HCT116 (cell line): ENCODE measurements at regions not wholly inside any gene's neighbourhood (a gene's known extent, or its start where the extent isn't known, plus 50 kb on each side); places are given as distances from the start of the nearest gene placed in this dataset.

Experiments
- ATAC-seq: fragments of 200-7000 bp; cut with Tn5 transposase; 2 replicates; pipeline ENCODE4 v1.9.1; 2020; ENCODE audit warnings: mild to moderate bottlenecking, moderate library complexity
- BruUV-seq: library from RNA; stranded (reverse); fragments of 400-500 nt; replicated peaks from 2 replicates; lab custom pipeline; 2021; lab: Mats Ljungman, UMichigan
- CTCF ChIA-PET: fragments of 300-600 bp; sonication (Branson Sonifier 250); formaldehyde crosslinking; loops from one replicate; lab custom pipeline; 2021; ENCODE audit warnings: antibody characterized with exemption; lab: Charles Lee
- POLR2A ChIA-PET: fragments of 300-600, 350-600 bp; sonication (Branson Sonifier 250); formaldehyde crosslinking; loops from one replicate; lab custom pipeline; 2021; ENCODE audit warnings: antibody characterized with exemption; lab: Charles Lee
- RAD21 ChIA-PET, 2 experiments: fragments of 300-600 bp; sonication (Branson Sonifier 250); formaldehyde crosslinking; loops; one replicate each; lab custom pipeline; 2023; ENCODE audit warnings: low total read pairs in 2 of 2; ENCODE audit not compliant: uncharacterized antibody in 2 of 2, unreplicated experiment in 2 of 2, low non-redundant PET in 1 of 2; lab: Charles Lee
- DNase-seq: peaks from one replicate; pipeline ENCODE4 v3.0.0-alpha.2; 2010; ENCODE audit warnings: low read depth, low spot score
- H2AFZ ChIP-seq: fragments of 200-600 bp; shearing (Covaris generic), sonication (generic); 2 replicates; pipeline ENCODE4 v1.6.1; 2017; ENCODE audit warnings: low read depth, mixed run types, mixed read lengths, antibody characterized with exemption, low read length; ENCODE audit not compliant: poor library complexity, severe bottlenecking
- H3K27ac ChIP-seq: 2 replicates; pipeline ENCODE4 v1.5.1; 2012; ENCODE audit warnings: low read depth, low read length
- H3K27me3 ChIP-seq: fragments of 200-600 bp; sonication (generic); 2 replicates; pipeline ENCODE4 v1.6.1; 2016; ENCODE audit warnings: mixed run types, low read length, mixed read lengths; ENCODE audit not compliant: insufficient read depth
- H3K36me3 ChIP-seq, 2 experiments: fragments of 200-500 bp in 1 of 2; fragments of 200-600 bp in 1 of 2; sonication (Bioruptor generic) in 1 of 2; sonication (generic) in 1 of 2; 2 replicates each; pipeline versions ENCODE4 v1.5.1 to v1.6.1; 2014 to 2016; ENCODE audit warnings: low read length in 2 of 2, inconsistent platforms in 1 of 2, mixed read lengths in 1 of 2, mixed run types in 1 of 2; ENCODE audit not compliant: insufficient read depth in 2 of 2, control insufficient read depth in 1 of 2
- H3K4me1 ChIP-seq, 2 experiments: fragments of 200-600 bp in 1 of 2; sonication (generic) in 1 of 2; 2 replicates each; pipeline versions ENCODE4 v1.5.1 to v1.6.1; 2012 to 2017; ENCODE audit warnings: low read length in 2 of 2, inconsistent platforms in 1 of 2, mild to moderate bottlenecking in 1 of 2, mixed read lengths in 1 of 2, mixed run types in 1 of 2, moderate library complexity in 1 of 2; ENCODE audit not compliant: insufficient read depth in 2 of 2, control insufficient read depth in 1 of 2
- H3K4me2 ChIP-seq: fragments of 200-600 bp; sonication (generic); 2 replicates; pipeline ENCODE4 v1.6.1; 2017; ENCODE audit warnings: mixed run types, low read length, mixed read lengths
- H3K4me3 ChIP-seq, 2 experiments: fragments of 200-600 bp in 1 of 2; sonication (generic) in 1 of 2; replicated peaks in 1 of 2; 2 replicates each; pipeline ENCODE4 v1.5.1; 2011 to 2016; ENCODE audit warnings: low read length in 2 of 2, control low read depth in 1 of 2, low read depth in 1 of 2, mild to moderate bottlenecking in 1 of 2, mixed read lengths in 1 of 2, mixed run types in 1 of 2
- H3K79me2 ChIP-seq: fragments of 200-600 bp; sonication (generic); 2 replicates; pipeline ENCODE4 v1.6.1; 2017; ENCODE audit warnings: mild to moderate bottlenecking, mixed run types, low read length, moderate library complexity, mixed read lengths; ENCODE audit not compliant: insufficient read depth
- H3K9ac ChIP-seq: fragments of 200-600 bp; sonication (generic); 2 replicates; pipeline ENCODE4 v1.6.1; 2016; ENCODE audit warnings: low read length, mixed read lengths
- H3K9me2 ChIP-seq: fragments of 200-600 bp; sonication (generic), shearing (Covaris generic); 2 replicates; pipeline ENCODE4 v1.6.1; 2017; ENCODE audit warnings: mixed run types, mild to moderate bottlenecking, moderate library complexity; ENCODE audit not compliant: insufficient read depth
- H3K9me3 ChIP-seq, 2 experiments: fragments of 200-500 bp in 1 of 2; fragments of 200-600 bp in 1 of 2; sonication (Bioruptor generic) in 1 of 2; sonication (generic) in 1 of 2; 2 replicates each; pipeline ENCODE4 v1.6.1; 2014 to 2017; ENCODE audit warnings: low read length in 2 of 2, mixed read lengths in 2 of 2, inconsistent platforms in 1 of 2, low read depth in 1 of 2, mild to moderate bottlenecking in 1 of 2, mixed run types in 1 of 2, moderate library complexity in 1 of 2; ENCODE audit not compliant: control insufficient read depth in 1 of 2, insufficient read depth in 1 of 2
- H4K20me1 ChIP-seq: fragments of 200-600 bp; sonication (generic), shearing (Covaris generic); 2 replicates; pipeline ENCODE4 v1.6.1; 2017; ENCODE audit warnings: mixed run types, mild to moderate bottlenecking, moderate library complexity; ENCODE audit not compliant: insufficient read depth
- ELF1 ChIP-seq: IDR thresholded peaks from 2 replicates; pipeline ENCODE4 v1.6.1; 2012; ENCODE audit warnings: low read depth, borderline replicate concordance
- EZH2phosphoT487 ChIP-seq: fragments of 200-600 bp; IDR thresholded peaks from 2 replicates; pipeline ENCODE4 v1.6.1; 2018; ENCODE audit warnings: antibody characterized with exemption, borderline replicate concordance
- FOSL1 ChIP-seq: IDR thresholded peaks from 2 replicates; pipeline ENCODE4 v1.6.1; 2012; ENCODE audit warnings: low read depth
- SIN3A ChIP-seq: IDR thresholded peaks from 2 replicates; pipeline ENCODE4 v1.6.1; 2012; ENCODE audit warnings: low read depth
- SRF ChIP-seq: IDR thresholded peaks from 2 replicates; pipeline ENCODE4 v1.6.1; 2012; ENCODE audit warnings: low read depth
- ZNF274 ChIP-seq: fragments of 200-500 bp; sonication (Bioruptor generic); IDR thresholded peaks from 2 replicates; pipeline ENCODE4 v1.6.1; 2014; ENCODE audit warnings: mild to moderate bottlenecking, low read depth, low read length, inconsistent platforms
- intact Hi-C: fragments of 100-400 bp; cut with micrococcal nuclease; formaldehyde crosslinking; loops from 2 replicates; pipeline ENCODE4 v1.10.0; 2022
- TF ChIP-seq, protein P1 (sequence below): IDR thresholded peaks from 2 replicates; pipeline ENCODE4 v1.6.1; 2012
- TF ChIP-seq, protein P2 (sequence below), 3 experiments: fragments of 200-600 bp in 1 of 3; sonication (generic) in 1 of 3; IDR thresholded peaks in 2 of 3; conservative IDR thresholded peaks in 1 of 3; 2 replicates each; pipeline ENCODE4 v1.5.1; 2012 to 2017; ENCODE audit warnings: low read depth in 2 of 3, low read length in 2 of 3, antibody characterized with exemption in 1 of 3, borderline replicate concordance in 1 of 3, control low read depth in 1 of 3, mild to moderate bottlenecking in 1 of 3, mixed read lengths in 1 of 3, mixed run types in 1 of 3, moderate library complexity in 1 of 3; ENCODE audit not compliant: insufficient read depth in 1 of 3
- TF ChIP-seq, protein P3 (sequence below): IDR thresholded peaks from 2 replicates; pipeline ENCODE4 v1.6.1; 2012; ENCODE audit warnings: low read depth

DNA sequence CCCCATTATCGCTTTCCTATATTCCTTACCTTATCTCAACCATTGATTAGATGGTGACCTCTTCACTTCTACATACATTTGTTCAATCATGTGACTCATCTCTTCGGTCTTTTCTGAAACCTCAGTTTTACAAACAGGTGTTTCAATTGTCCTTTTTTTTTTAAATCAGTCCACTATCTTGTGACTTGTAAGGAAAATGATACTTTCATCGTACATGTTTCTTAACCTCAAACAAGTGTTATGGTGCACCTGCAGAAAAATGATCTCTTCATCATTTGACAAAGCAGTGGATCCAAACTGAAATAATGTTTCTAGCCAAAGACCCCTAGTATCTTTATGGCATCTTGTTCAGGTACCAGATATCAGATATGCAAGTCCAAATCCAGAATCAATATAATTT is 1157.2 kb downstream of the MRPL39 start:
- Histone ChIP-seq H3K79me2 (no peaks in the 10 kb centered on the region), H3K27me3 (no peaks in the 10 kb centered on the region), H3K9me2 (no peaks in the 10 kb centered on the region), H4K20me1 (no peaks in the 10 kb centered on the region), H3K9me3 (peaks cover 0 to 15% of the 10 kb centered on the region in 2 experiments; a peak in 2 of 4 replicates), H2AFZ (no peak overlapping the region), H3K4me3 (no peak overlapping the region), H3K27ac (no peak overlapping the region), H3K4me2 (no peak overlapping the region), H3K36me3 (no peaks in the 10 kb centered on the region), H3K9ac (no peak overlapping the region), H3K4me1 (no peaks in the 10 kb centered on the region)
- no peak for ATAC-seq
- ChIA-PET CTCF (no interaction called here), POLR2A (no interaction called here), RAD21 (no interaction called here)
- TF ChIP-seq, protein P1, sequence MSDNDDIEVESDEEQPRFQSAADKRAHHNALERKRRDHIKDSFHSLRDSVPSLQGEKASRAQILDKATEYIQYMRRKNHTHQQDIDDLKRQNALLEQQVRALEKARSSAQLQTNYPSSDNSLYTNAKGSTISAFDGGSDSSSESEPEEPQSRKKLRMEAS = no peak
- TF ChIP-seq, protein P2, sequence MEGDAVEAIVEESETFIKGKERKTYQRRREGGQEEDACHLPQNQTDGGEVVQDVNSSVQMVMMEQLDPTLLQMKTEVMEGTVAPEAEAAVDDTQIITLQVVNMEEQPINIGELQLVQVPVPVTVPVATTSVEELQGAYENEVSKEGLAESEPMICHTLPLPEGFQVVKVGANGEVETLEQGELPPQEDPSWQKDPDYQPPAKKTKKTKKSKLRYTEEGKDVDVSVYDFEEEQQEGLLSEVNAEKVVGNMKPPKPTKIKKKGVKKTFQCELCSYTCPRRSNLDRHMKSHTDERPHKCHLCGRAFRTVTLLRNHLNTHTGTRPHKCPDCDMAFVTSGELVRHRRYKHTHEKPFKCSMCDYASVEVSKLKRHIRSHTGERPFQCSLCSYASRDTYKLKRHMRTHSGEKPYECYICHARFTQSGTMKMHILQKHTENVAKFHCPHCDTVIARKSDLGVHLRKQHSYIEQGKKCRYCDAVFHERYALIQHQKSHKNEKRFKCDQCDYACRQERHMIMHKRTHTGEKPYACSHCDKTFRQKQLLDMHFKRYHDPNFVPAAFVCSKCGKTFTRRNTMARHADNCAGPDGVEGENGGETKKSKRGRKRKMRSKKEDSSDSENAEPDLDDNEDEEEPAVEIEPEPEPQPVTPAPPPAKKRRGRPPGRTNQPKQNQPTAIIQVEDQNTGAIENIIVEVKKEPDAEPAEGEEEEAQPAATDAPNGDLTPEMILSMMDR (IDR thresholded peaks at IDR 0.05 in 2 of 3, conservative IDR thresholded peaks at IDR 0.05 in 1 of 3; ENCODE audit: borderline replicate concordance in 1 of 3, insufficient read depth in 1 of 3, low read depth in 2 of 3, low read length in 2 of 3) = no peak
- TF ChIP-seq SRF (no peak), ELF1 (no peak), FOSL1 (no peak), EZH2phosphoT487 (no peak), SIN3A (no peak), ZNF274 (no peak)
- TF ChIP-seq, protein P3, sequence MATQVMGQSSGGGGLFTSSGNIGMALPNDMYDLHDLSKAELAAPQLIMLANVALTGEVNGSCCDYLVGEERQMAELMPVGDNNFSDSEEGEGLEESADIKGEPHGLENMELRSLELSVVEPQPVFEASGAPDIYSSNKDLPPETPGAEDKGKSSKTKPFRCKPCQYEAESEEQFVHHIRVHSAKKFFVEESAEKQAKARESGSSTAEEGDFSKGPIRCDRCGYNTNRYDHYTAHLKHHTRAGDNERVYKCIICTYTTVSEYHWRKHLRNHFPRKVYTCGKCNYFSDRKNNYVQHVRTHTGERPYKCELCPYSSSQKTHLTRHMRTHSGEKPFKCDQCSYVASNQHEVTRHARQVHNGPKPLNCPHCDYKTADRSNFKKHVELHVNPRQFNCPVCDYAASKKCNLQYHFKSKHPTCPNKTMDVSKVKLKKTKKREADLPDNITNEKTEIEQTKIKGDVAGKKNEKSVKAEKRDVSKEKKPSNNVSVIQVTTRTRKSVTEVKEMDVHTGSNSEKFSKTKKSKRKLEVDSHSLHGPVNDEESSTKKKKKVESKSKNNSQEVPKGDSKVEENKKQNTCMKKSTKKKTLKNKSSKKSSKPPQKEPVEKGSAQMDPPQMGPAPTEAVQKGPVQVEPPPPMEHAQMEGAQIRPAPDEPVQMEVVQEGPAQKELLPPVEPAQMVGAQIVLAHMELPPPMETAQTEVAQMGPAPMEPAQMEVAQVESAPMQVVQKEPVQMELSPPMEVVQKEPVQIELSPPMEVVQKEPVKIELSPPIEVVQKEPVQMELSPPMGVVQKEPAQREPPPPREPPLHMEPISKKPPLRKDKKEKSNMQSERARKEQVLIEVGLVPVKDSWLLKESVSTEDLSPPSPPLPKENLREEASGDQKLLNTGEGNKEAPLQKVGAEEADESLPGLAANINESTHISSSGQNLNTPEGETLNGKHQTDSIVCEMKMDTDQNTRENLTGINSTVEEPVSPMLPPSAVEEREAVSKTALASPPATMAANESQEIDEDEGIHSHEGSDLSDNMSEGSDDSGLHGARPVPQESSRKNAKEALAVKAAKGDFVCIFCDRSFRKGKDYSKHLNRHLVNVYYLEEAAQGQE = no peak
- BruUV-seq = no TSS peak
- intact Hi-C loops = no loop called here
- no peak for DNase-seq
